ENCODE measurements at regions not wholly inside any gene's neighbourhood (a gene's known extent, or its start where the extent isn't known, plus 50 kb on each side); places are given as distances from the start of the nearest gene placed in this dataset.

GRCh38 chrX:139206914-139207313 lies 323.6 kb upstream of the F9 start:
- TF ChIP-seq SP1 (IDR thresholded peaks at IDR 0.05) (no peak), SUZ12 (IDR thresholded peaks at IDR 0.05) (no peak), ZNF384 (IDR thresholded peaks at IDR 0.05) (no peak), PKNOX1 (IDR thresholded peaks at IDR 0.05) (no peak), NFRKB (IDR thresholded peaks at IDR 0.05) (no peak), ARNT (IDR thresholded peaks at IDR 0.05) (no peak), FOXK2 (IDR thresholded peaks at IDR 0.05) (no peak), HDGF (IDR thresholded peaks at IDR 0.05; ENCODE audit: borderline replicate concordance) (no peak), BHLHE40 (IDR thresholded peaks at IDR 0.05; ENCODE audit: borderline replicate concordance) (no peak), CTBP1 (IDR thresholded peaks at IDR 0.05; ENCODE audit: borderline replicate concordance) (no peak), TARDBP (IDR thresholded peaks at IDR 0.05) (no peak), ELF4 (IDR thresholded peaks at IDR 0.05) (no peak), FOXA1 (IDR thresholded peaks at IDR 0.05) (no peak), FOXM1 (IDR thresholded peaks at IDR 0.05; ENCODE audit: borderline replicate concordance) (no peak)
